ENCODE measurements at regions not wholly inside any gene's neighbourhood (a gene's known extent, or its start where the extent isn't known, plus 50 kb on each side); places are given as distances from the start of the nearest gene placed in this dataset.

DNA sequence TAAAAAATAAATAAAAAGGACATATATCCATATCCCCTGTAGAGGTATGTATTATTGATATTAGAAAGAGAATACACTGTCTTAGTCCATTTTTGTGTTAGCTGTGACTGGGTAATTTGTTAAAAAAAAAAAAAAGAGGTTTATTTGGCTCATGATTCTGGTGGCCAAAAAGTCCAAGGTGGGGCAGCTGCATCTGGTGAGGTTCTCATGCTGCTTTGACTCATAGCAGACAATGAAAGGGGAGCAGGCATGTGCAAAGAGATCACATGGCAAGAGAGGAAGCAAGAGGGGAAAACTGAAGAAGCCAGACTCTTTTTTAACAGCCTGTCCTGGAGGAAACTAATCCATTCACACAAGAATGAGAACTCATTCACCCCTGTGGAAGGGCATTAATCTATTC, 101.6 kb upstream of the MAP4K3 start:
- TF ChIP-seq, protein P1, sequence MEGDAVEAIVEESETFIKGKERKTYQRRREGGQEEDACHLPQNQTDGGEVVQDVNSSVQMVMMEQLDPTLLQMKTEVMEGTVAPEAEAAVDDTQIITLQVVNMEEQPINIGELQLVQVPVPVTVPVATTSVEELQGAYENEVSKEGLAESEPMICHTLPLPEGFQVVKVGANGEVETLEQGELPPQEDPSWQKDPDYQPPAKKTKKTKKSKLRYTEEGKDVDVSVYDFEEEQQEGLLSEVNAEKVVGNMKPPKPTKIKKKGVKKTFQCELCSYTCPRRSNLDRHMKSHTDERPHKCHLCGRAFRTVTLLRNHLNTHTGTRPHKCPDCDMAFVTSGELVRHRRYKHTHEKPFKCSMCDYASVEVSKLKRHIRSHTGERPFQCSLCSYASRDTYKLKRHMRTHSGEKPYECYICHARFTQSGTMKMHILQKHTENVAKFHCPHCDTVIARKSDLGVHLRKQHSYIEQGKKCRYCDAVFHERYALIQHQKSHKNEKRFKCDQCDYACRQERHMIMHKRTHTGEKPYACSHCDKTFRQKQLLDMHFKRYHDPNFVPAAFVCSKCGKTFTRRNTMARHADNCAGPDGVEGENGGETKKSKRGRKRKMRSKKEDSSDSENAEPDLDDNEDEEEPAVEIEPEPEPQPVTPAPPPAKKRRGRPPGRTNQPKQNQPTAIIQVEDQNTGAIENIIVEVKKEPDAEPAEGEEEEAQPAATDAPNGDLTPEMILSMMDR (IDR thresholded peaks at IDR 0.05; ENCODE audit: control insufficient read depth, insufficient read depth, low read depth, low read length, missing control alignments) = no peak
- DNase-seq (ENCODE audit: low read depth) = no peak
- H3K4me3 ChIP-seq (ENCODE audit: control insufficient read depth, low read depth, low read length) = no peak overlapping the region

DNA sequence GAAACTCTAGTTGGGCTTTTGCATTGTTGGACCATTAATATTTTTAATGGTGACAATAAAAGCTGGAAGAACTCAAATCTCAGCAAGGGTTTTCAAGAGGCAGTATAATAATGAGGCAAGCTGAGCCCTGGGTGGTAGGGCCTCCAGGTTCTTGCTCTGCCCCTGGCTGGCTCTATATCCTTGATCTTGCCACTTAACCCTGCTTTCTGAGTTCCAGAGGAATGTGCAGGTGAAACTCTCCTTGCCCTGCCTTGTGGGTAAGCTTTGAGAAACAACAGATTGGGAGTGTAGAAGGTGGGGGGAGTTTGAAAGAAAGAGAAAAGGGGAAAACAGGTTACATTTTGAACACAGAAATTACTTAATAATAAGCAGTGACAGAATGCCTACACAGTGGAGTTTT, 103.3 kb upstream of the MAP4K3 start:
- TF ChIP-seq, protein P1 (IDR thresholded peaks at IDR 0.05; ENCODE audit: control insufficient read depth, insufficient read depth, low read depth, low read length, missing control alignments) = no peak
- no peak overlapping the region for H3K4me3 ChIP-seq (ENCODE audit: control insufficient read depth, low read depth, low read length)
- DNase-seq (ENCODE audit: low read depth) = no peak

DNA sequence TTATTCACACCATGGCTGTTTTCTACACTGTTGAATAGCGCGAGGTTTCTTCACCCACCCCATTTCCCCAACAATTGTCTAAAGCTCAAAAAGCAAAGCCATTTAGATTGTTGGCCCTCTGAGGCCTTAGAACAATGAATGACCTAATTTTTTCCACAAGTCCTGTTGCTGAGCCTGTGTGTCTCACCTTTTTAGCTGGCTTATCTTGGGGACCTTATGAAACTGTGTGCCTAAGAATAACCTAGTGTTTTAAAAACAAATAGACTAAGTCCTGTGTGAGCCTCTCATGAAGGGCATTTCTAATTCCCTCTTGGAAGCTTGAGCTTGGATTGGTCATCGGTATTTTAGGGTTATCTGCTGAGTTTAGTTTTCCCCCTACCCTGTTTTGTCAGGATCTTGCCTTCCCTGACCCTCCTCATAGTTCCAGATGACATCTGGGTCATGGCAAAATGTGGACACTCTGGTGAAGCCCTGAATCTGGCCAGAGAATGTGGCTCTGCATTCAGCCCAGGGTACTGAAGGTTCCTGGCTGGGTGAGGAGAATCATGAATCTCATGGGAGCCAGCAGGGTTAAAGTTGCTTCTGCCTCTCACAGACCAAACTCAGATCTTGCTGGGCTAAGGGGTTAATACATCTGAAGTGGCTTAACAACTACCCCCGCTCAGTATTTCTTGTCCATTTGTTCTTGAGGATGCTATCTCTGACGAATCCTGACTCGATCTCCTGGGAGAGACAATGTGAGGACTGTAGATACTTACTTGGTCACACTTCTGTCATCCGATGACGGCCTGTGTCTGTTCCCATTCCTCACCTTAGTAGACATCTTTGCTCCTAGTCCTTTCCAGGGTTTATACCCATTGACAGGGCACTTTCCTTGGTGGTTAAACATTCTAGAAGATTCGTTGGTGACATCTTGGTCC, 104.2 kb upstream of the MAP4K3 start:
- H3K4me3 ChIP-seq (ENCODE audit: control insufficient read depth, low read depth, low read length) = no peak overlapping the region
- TF ChIP-seq, protein P1 (IDR thresholded peaks at IDR 0.05; ENCODE audit: control insufficient read depth, insufficient read depth, low read depth, low read length, missing control alignments) = no peak
- DNase-seq (ENCODE audit: low read depth) = no peak

DNA sequence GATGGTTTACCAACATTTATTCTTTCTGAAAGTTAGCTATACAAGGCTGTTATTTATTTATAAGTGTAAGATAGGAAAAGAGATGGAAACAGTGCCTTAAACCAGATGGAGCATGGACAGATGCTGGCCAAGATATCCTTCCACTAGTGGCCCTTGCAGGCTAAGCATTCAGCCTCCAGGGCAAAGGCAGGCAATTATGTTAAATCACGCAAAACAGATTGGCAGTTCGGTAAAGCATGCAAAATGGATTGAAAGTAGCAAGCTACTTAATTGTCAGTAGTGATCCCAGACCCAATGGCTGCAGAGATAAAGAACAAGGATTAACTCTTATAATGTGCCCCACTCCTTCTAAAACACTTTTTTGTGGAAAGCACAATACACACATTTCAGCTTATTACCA, 105.4 kb upstream of the MAP4K3 start:
- no peak for DNase-seq (ENCODE audit: low read depth)
- TF ChIP-seq, protein P1 (IDR thresholded peaks at IDR 0.05; ENCODE audit: control insufficient read depth, insufficient read depth, low read depth, low read length, missing control alignments) = no peak
- H3K4me3 ChIP-seq (ENCODE audit: control insufficient read depth, low read depth, low read length) = no peak overlapping the region

DNA sequence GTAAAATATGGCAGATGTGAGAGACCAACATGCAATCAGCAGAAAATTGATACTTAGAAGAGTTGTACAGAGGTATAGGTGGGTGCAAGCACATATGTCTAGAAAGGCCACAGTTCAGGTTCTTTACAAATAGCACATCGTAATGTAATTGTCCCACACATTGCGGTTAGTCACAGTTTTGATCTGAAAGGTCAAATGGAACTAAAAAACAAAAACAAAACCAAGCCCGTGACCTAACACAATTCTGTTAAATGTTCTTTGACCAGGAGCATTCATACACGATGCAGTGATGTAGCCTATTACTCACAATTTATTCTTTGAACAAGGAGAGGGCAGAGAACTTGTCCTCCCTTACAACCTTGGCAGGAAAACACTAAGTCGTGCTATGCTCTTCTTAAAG, 108.9 kb upstream of the MAP4K3 start:
- H3K4me3 ChIP-seq (ENCODE audit: control insufficient read depth, low read depth, low read length) = no peak overlapping the region
- TF ChIP-seq, protein P1 (IDR thresholded peaks at IDR 0.05; ENCODE audit: control insufficient read depth, insufficient read depth, low read depth, low read length, missing control alignments) = no peak
- DNase-seq (ENCODE audit: low read depth) = no peak

DNA sequence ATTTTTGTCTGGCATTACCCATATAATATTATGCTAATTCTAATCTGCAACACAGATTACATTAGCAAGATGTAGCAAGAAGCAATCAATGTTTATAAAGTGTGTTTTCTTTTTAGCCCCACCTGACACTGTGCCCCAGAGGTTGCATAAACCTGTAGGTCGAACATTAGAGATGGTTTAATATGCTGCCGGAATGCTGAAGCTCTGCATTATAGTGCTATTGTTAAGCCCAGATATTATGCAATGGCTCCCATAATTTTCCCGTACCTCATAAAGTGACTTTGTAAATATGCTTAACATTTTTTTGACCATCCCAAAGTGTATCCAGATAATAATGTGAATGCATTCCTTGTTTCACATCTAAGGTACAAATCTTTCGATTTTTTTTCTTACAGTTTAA, 109.3 kb upstream of the MAP4K3 start:
- TF ChIP-seq, protein P1 (IDR thresholded peaks at IDR 0.05; ENCODE audit: control insufficient read depth, insufficient read depth, low read depth, low read length, missing control alignments) = no peak
- DNase-seq (ENCODE audit: low read depth) = no peak
- no peak overlapping the region for H3K4me3 ChIP-seq (ENCODE audit: control insufficient read depth, low read depth, low read length)

Measured in AG09309 (cell line).